Natural killer cell (primary cell): ENCODE measurements at regions not wholly inside any gene's neighbourhood (a gene's known extent, or its start where the extent isn't known, plus 50 kb on each side); places are given as distances from the start of the nearest gene placed in this dataset.
"Not testable (repeated sequence)": the region's sequence is repeated elsewhere in the genome, so short reads cannot be mapped to it uniquely, and the experiment has no call there.

ENCODE experiments used
- ATAC-seq, 3 donors: fragments of 150-1000 bp in 2 of 3; fragments of 200-7000 bp in 1 of 3; cut with Tn5 transposase; 1 replicate in 1 of 3; 2 replicates in 2 of 3; pipeline ENCODE4 v1.10.0; 2021; ENCODE audit warnings: mild to moderate bottlenecking in 2 of 3, moderate library complexity in 2 of 3
- DNase-seq, 2 donors: peaks; one replicate each; pipeline versions ENCODE4 v3.0.0 to v3.0.0-alpha.2; 2013 to 2021; ENCODE audit warnings: mixed read lengths in 1 of 2
- H3K27ac ChIP-seq: one replicate; pipeline ENCODE4 v1.5.1; 2013; ENCODE audit warnings: mild to moderate bottlenecking, low read length
- H3K27me3 ChIP-seq: one replicate; pipeline ENCODE4 v1.6.1; 2013; ENCODE audit warnings: low read length; ENCODE audit not compliant: control insufficient read depth, insufficient read depth
- H3K36me3 ChIP-seq: one replicate; pipeline ENCODE4 v1.6.1; 2013; ENCODE audit warnings: low read length; ENCODE audit not compliant: control insufficient read depth, insufficient read depth
- H3K4me1 ChIP-seq: one replicate; pipeline ENCODE4 v1.6.1; 2013; ENCODE audit warnings: low read length; ENCODE audit not compliant: control insufficient read depth, insufficient read depth
- H3K4me3 ChIP-seq: one replicate; pipeline ENCODE4 v1.5.1; 2013; ENCODE audit warnings: low read length
- H3K9me3 ChIP-seq: one replicate; pipeline ENCODE4 v1.6.1; 2013; ENCODE audit warnings: low read length; ENCODE audit not compliant: control insufficient read depth, insufficient read depth
- H3K27ac Mint-ChIP-seq, 2 donors: one replicate each; pipeline ENCODE4 v1.8.0; 2022; ENCODE audit warnings: mild to moderate bottlenecking in 2 of 2, mixed read lengths in 2 of 2, moderate library complexity in 1 of 2
- H3K27me3 Mint-ChIP-seq, 2 donors: one replicate each; pipeline ENCODE4 v1.8.0; 2022; ENCODE audit warnings: low read depth in 2 of 2, mixed read lengths in 2 of 2
- H3K36me3 Mint-ChIP-seq: one replicate; pipeline ENCODE4 v1.8.0; 2022; ENCODE audit warnings: mixed read lengths
- H3K4me1 Mint-ChIP-seq, 2 donors: one replicate each; pipeline ENCODE4 v1.8.0; 2022; ENCODE audit warnings: mixed read lengths in 2 of 2
- H3K4me3 Mint-ChIP-seq: one replicate; pipeline ENCODE4 v1.8.0; 2022; ENCODE audit warnings: mild to moderate bottlenecking, moderate library complexity, mixed read lengths
- H3K9me3 Mint-ChIP-seq, 2 donors: one replicate each; pipeline ENCODE4 v1.8.0; 2022; ENCODE audit warnings: mixed read lengths in 2 of 2
- WGBS: methylation state at CpG from one replicate; pipeline ENCODE4 v1.1.7; 2013; ENCODE audit warnings: missing lambda C conversion rate; ENCODE audit not compliant: insufficient coverage; 5-methylcytosine and 5-hydroxymethylcytosine counted together
- intact Hi-C: fragments of 100-400 bp; cut with micrococcal nuclease; formaldehyde crosslinking; loops from one replicate; pipeline ENCODE4 v1.14.2; 2022
- TF ChIP-seq, protein P1 (sequence below): fragments of 200-600 bp; IDR thresholded peaks from one replicate; pipeline ENCODE4 v1.8.0; 2022; ENCODE audit warnings: antibody characterized with exemption

GRCh38 chr12:17875230-17875629, 214.8 kb downstream of the RERGL start:
- Mint-ChIP-seq H3K4me3 (no peak overlapping the region), H3K4me1 (no peaks in the 10 kb centered on the region), H3K27me3 (no peaks in the 10 kb centered on the region), H3K27ac (no peak overlapping the region), H3K36me3 (peaks cover 43% of the 10 kb centered on the region), H3K9me3 (peaks cover 19 to 22% of the 10 kb centered on the region in 2 donors)
- Histone ChIP-seq H3K27ac (no peak overlapping the region), H3K27me3 (no peaks in the 10 kb centered on the region), H3K36me3 (no peaks in the 10 kb centered on the region), H3K4me3 (no peak overlapping the region), H3K4me1 (no peaks in the 10 kb centered on the region), H3K9me3 (peaks cover 8% of the 10 kb centered on the region)
- ATAC-seq, result no peak
- TF ChIP-seq, protein P1, sequence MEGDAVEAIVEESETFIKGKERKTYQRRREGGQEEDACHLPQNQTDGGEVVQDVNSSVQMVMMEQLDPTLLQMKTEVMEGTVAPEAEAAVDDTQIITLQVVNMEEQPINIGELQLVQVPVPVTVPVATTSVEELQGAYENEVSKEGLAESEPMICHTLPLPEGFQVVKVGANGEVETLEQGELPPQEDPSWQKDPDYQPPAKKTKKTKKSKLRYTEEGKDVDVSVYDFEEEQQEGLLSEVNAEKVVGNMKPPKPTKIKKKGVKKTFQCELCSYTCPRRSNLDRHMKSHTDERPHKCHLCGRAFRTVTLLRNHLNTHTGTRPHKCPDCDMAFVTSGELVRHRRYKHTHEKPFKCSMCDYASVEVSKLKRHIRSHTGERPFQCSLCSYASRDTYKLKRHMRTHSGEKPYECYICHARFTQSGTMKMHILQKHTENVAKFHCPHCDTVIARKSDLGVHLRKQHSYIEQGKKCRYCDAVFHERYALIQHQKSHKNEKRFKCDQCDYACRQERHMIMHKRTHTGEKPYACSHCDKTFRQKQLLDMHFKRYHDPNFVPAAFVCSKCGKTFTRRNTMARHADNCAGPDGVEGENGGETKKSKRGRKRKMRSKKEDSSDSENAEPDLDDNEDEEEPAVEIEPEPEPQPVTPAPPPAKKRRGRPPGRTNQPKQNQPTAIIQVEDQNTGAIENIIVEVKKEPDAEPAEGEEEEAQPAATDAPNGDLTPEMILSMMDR, result no peak
- intact Hi-C loops, result no loop called here
- DNase-seq, result no peak

GRCh38 chr12:17866802-17867201, 223.2 kb downstream of the RERGL start:
- Histone ChIP-seq H3K27me3 (no peaks in the 10 kb centered on the region), H3K4me1 (no peaks in the 10 kb centered on the region), H3K27ac (no peak overlapping the region), H3K9me3 (peaks cover 19% of the 10 kb centered on the region), H3K36me3 (no peaks in the 10 kb centered on the region), H3K4me3 (no peak overlapping the region)
- Mint-ChIP-seq H3K4me1 (no peaks in the 10 kb centered on the region), H3K27me3 (no peaks in the 10 kb centered on the region), H3K36me3 (peaks cover 30% of the 10 kb centered on the region), H3K9me3 (peaks cover 23 to 25% of the 10 kb centered on the region in 2 donors), H3K27ac (no peak overlapping the region), H3K4me3 (no peak overlapping the region)
- TF ChIP-seq, protein P1, result no peak
- WGBS, result no CpG with 5 or more reads among the region's 2 CpGs
- DNase-seq (no peak), ATAC-seq (no peak)
- intact Hi-C loops, result no loop called here

DNA sequence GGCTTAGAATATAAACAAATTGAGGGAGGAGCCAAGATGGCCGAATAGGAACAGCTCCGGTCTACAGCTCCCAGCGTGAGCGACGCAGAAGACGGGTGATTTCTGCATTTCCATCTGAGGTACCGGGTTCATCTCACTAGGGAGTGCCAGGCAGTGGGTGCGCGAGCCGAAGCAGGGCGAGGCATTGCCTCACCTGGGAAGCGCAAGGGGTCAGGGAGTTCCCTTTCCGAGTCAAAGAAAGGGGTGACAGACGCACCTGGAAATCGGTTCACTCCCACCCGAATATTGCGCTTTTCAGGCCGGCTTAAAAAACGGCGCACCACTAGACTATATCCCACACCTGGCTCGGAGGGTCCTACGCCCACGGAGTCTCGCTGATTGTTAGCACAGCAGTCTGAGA, 234.4 kb downstream of the RERGL start:
- not testable (repeated sequence) for H3K27ac ChIP-seq, H3K27me3 Mint-ChIP-seq, H3K4me3 Mint-ChIP-seq, H3K36me3 ChIP-seq, H3K9me3 ChIP-seq, H3K4me1 ChIP-seq, H3K27me3 ChIP-seq, H3K27ac Mint-ChIP-seq, H3K4me1 Mint-ChIP-seq, ATAC-seq, DNase-seq, H3K4me3 ChIP-seq
- Mint-ChIP-seq H3K9me3 (peaks cover 8 to 14% of the 10 kb centered on the region in 2 donors), H3K36me3 (peaks cover 19% of the 10 kb centered on the region)
- WGBS, result 92% methylated on average over 24 of the region's 24 CpGs
- intact Hi-C loops, result loop anchor here (2.0 kb wide), 1 partner anchor 89 kb away; no protein-coding TSS in a partner anchor

- Mint-ChIP-seq H3K27ac (no peak overlapping the region), H3K9me3 (peaks cover 8 to 17% of the 10 kb centered on the region in 2 donors), H3K27me3 (no peaks in the 10 kb centered on the region), H3K4me3 (no peak overlapping the region), H3K36me3 (peaks cover 19% of the 10 kb centered on the region), H3K4me1 (no peaks in the 10 kb centered on the region)
- no peaks in the 10 kb centered on the region for H3K27me3 ChIP-seq
- TF ChIP-seq, protein P1, result no peak
- H3K36me3 ChIP-seq, result no peaks in the 10 kb centered on the region
- no peaks in the 10 kb centered on the region for H3K4me1 ChIP-seq
- intact Hi-C loops, result no loop called here
- no peak overlapping the region for H3K4me3 ChIP-seq
- H3K27ac ChIP-seq, result no peak overlapping the region
- no CpG with 5 or more reads among the region's 2 CpGs for WGBS
- DNase-seq (no peak), ATAC-seq (no peak)
- H3K9me3 ChIP-seq, result peaks cover 4% of the 10 kb centered on the region
These were observed 236.9 kb downstream of the RERGL start for GRCh38 chr12:17853054-17853453.
